OCI-LY7 (cell line): ENCODE measurements at regions not wholly inside any gene's neighbourhood (a gene's known extent, or its start where the extent isn't known, plus 50 kb on each side); places are given as distances from the start of the nearest gene placed in this dataset.

ENCODE experiments used
- BruUV-seq: library from RNA; stranded (reverse); fragments of 400-500 nt; replicated peaks from 2 replicates; lab custom pipeline; 2021; lab: Mats Ljungman, UMichigan
- CTCF ChIA-PET: fragments of 300-600 bp; sonication (Branson Sonifier 250); formaldehyde crosslinking; loops from one replicate; lab custom pipeline; 2022; ENCODE audit warnings: antibody characterized with exemption; ENCODE audit not compliant: unreplicated experiment; lab: Charles Lee
- POLR2A ChIA-PET: fragments of 300-600 bp; sonication (Branson Sonifier 250); formaldehyde crosslinking; loops from one replicate; lab custom pipeline; 2022; ENCODE audit warnings: antibody characterized with exemption; lab: Charles Lee
- DNase-seq: peaks from one replicate; pipeline ENCODE4 v3.0.0-alpha.2; 2015; ENCODE audit warnings: low spot score
- H2AFZ ChIP-seq: fragments of 200-600 bp; sonication (generic), shearing (Covaris generic); 2 replicates; pipeline ENCODE4 v1.6.1; 2014; ENCODE audit warnings: mild to moderate bottlenecking, antibody characterized with exemption, low read length, moderate library complexity
- H3K27ac ChIP-seq: fragments of 200-600 bp; sonication (generic); 2 replicates; pipeline ENCODE4 v1.5.1; 2014; ENCODE audit warnings: mixed run types, low read depth, mild to moderate bottlenecking, moderate library complexity, low read length, inconsistent platforms; ENCODE audit not compliant: poor library complexity, severe bottlenecking
- H3K36me3 ChIP-seq: fragments of 200-600 bp; sonication (generic); 2 replicates; pipeline ENCODE4 v1.6.1; 2014; ENCODE audit warnings: mild to moderate bottlenecking, antibody characterized with exemption, low read length, moderate library complexity, mixed read lengths; ENCODE audit not compliant: insufficient read depth
- H3K4me1 ChIP-seq: fragments of 200-600 bp; sonication (generic); 2 replicates; pipeline ENCODE4 v1.5.1; 2014; ENCODE audit warnings: mild to moderate bottlenecking, low read length; ENCODE audit not compliant: insufficient read depth, poor library complexity, severe bottlenecking
- H3K4me2 ChIP-seq: fragments of 200-600 bp; sonication (generic); 2 replicates; pipeline ENCODE4 v1.6.1; 2014; ENCODE audit warnings: mild to moderate bottlenecking, low read length
- H3K4me3 ChIP-seq: fragments of 200-600 bp; sonication (generic); 2 replicates; pipeline ENCODE4 v1.5.1; 2014; ENCODE audit warnings: mild to moderate bottlenecking, low read depth, low read length; ENCODE audit not compliant: poor library complexity, severe bottlenecking
- H3K79me2 ChIP-seq: fragments of 200-600 bp; sonication (generic); 2 replicates; pipeline ENCODE4 v1.6.1; 2016; ENCODE audit warnings: low read depth, mild to moderate bottlenecking, low read length, moderate library complexity, mixed read lengths; ENCODE audit not compliant: insufficient read depth
- H3K9me2 ChIP-seq: fragments of 200-600 bp; sonication (generic); 2 replicates; pipeline ENCODE4 v1.6.1; 2016; ENCODE audit warnings: mild to moderate bottlenecking, low read length, mixed read lengths; ENCODE audit not compliant: insufficient read depth
- H3K9me3 ChIP-seq: fragments of 200-600 bp; sonication (generic); 2 replicates; pipeline ENCODE4 v1.6.1; 2014; ENCODE audit warnings: mild to moderate bottlenecking, mixed run types, low read length, mixed read lengths
- H4K20me1 ChIP-seq: fragments of 200-600 bp; sonication (generic); 2 replicates; pipeline ENCODE4 v1.6.1; 2014; ENCODE audit warnings: mild to moderate bottlenecking, antibody characterized with exemption, low read length, moderate library complexity, mixed read lengths; ENCODE audit not compliant: insufficient read depth
- CTCF ChIP-seq: fragments of 200-600 bp; sonication (generic); conservative IDR thresholded peaks from 2 replicates; pipeline ENCODE4 v1.5.1; 2014; ENCODE audit warnings: mild to moderate bottlenecking, antibody characterized with exemption, low read length, moderate library complexity, mixed read lengths
- EZH2phosphoT487 ChIP-seq: fragments of 200-600 bp; sonication (generic); IDR thresholded peaks from 2 replicates; pipeline ENCODE4 v1.6.1; 2018; ENCODE audit warnings: low read depth, borderline replicate concordance, mild to moderate bottlenecking, mixed run types, antibody characterized with exemption, low read length, moderate library complexity, mixed read lengths
- intact Hi-C: fragments of 100-400 bp; cut with micrococcal nuclease; formaldehyde crosslinking; loops from one replicate; pipeline ENCODE4 v1.10.0; 2022; ENCODE audit not compliant: unreplicated experiment

- Histone ChIP-seq H2AFZ (no peak overlapping the region), H3K9me3 (no peaks in the 10 kb centered on the region), H3K4me2 (no peak overlapping the region), H3K79me2 (no peaks in the 10 kb centered on the region), H3K27ac (no peak overlapping the region), H4K20me1 (no peaks in the 10 kb centered on the region), H3K9me2 (no peaks in the 10 kb centered on the region), H3K36me3 (no peaks in the 10 kb centered on the region), H3K4me1 (no peaks in the 10 kb centered on the region), H3K4me3 (no peak overlapping the region)
- no TSS peak for BruUV-seq
- TF ChIP-seq EZH2phosphoT487 (no peak), CTCF (no peak)
- intact Hi-C loops = no loop called here
- CTCF ChIA-PET = no interaction called here
- POLR2A ChIA-PET = interaction anchor here (0.5 kb wide), 1 partner anchor 129 kb away, joined by 4 read pairs; no protein-coding TSS in a partner anchor
- no peak for DNase-seq
These were observed 53.2 kb upstream of the DYRK2 start for GRCh38 chr12:67595365-67595764.

GRCh38 chr12:67598598-67598997 is 49.9 kb upstream of the DYRK2 start:
- CTCF ChIA-PET = no interaction called here
- no peaks in the 10 kb centered on the region for H3K9me3 ChIP-seq
- H3K9me2 ChIP-seq = no peaks in the 10 kb centered on the region
- H3K4me2 ChIP-seq = no peak overlapping the region
- POLR2A ChIA-PET = interaction anchor here (0.6 to 1.1 kb wide), 2 partner anchors 18 to 582 kb away, joined by 3 read pairs; no protein-coding TSS in a partner anchor
- no TSS peak for BruUV-seq
- H3K27ac ChIP-seq = no peak overlapping the region
- H3K36me3 ChIP-seq = no peaks in the 10 kb centered on the region
- intact Hi-C loops = no loop called here
- H4K20me1 ChIP-seq = no peaks in the 10 kb centered on the region
- TF ChIP-seq CTCF (no peak), EZH2phosphoT487 (no peak)
- no peak overlapping the region for H3K4me3 ChIP-seq
- no peaks in the 10 kb centered on the region for H3K4me1 ChIP-seq
- no peak overlapping the region for H2AFZ ChIP-seq
- no peaks in the 10 kb centered on the region for H3K79me2 ChIP-seq
- DNase-seq = no peak
